HG02852 (cell line): ENCODE measurements at regions not wholly inside any gene's neighbourhood (a gene's known extent, or its start where the extent isn't known, plus 50 kb on each side); places are given as distances from the start of the nearest gene placed in this dataset.
A peak's percentile ranks its signal among the peaks of the same experiment; 100 is the strongest.
"Not testable (repeated sequence)": the region's sequence is repeated elsewhere in the genome, so short reads cannot be mapped to it uniquely, and the experiment has no call there.

Experiments
- ATAC-seq: cut with Tn5 transposase; IDR thresholded peaks from one replicate; pipeline ENCODE4 v1.9.1; 2021; ENCODE audit warnings: mild to moderate bottlenecking, moderate library complexity; ENCODE audit not compliant: unreplicated experiment

GRCh38 chr3:72174040-72174439, 389.1 kb upstream of the PROK2 start:
- ATAC-seq = no peak

- no peak for ATAC-seq
These were observed 387.0 kb upstream of the PROK2 start for GRCh38 chr3:72171946-72172345.

DNA sequence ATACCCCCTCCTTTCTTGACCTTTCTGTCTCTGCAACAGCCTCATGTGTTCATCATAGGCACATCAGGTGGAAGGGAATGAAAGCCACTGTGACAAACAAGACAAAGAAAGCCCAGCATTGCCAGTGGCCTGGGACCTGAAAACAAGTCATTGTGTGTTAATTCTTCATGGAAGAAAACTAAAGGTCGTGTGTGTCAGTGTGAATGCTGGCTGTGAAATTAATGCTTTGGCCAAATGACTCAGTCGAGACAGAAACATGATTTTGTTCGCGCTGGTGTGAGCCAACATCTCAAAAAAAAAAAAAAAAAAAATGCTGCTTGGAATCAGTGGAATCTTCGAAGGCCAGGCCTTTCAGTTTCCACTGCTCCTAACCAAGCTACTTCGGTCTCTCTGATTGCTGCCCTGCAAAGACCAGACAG, 386.5 kb upstream of the PROK2 start:
- ATAC-seq = no peak

- no peak for ATAC-seq
These were observed 384.9 kb upstream of the PROK2 start for GRCh38 chr3:72169561-72170472.

- no peak for ATAC-seq
These were observed 384.2 kb upstream of the PROK2 start for GRCh38 chr3:72169120-72169519.

GRCh38 chr3:72165808-72166207, 380.9 kb upstream of the PROK2 start:
- no peak for ATAC-seq

GRCh38 chr3:72165317-72165716, 380.4 kb upstream of the PROK2 start:
- ATAC-seq = no peak

GRCh38 chr3:72164635-72164978, 379.7 kb upstream of the PROK2 start:
- ATAC-seq = no peak

- peak; percentile 89 for ATAC-seq
These were observed 379.1 kb upstream of the PROK2 start for GRCh38 chr3:72163809-72164634.

DNA sequence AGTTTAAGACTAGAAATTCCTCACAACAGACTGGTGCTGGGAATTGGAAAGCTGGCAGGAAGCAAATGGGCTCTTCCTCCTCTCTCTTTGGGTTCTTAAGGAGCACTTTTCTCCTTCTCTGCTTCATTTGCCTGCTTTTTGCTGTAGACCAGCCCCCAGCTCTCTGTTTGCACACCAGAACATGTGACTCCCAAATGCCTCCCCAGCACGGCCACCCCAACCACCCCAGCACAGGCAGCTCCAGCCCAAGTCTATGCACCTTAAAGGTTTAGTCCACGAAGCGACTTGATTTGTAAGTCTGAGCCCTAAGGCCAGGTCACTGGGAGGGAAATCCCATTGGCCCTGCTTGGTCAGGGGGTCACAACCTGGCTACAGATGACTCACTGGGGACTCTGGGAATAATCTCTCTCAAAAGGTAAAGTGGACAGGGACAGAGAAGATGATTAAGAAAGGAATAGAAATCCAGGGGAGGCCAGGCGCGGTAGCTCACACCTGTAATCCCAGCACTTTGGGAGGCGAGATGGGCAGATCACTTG, 377.8 kb upstream of the PROK2 start:
- no peak for ATAC-seq

GRCh38 chr3:72161881-72162595, 377.1 kb upstream of the PROK2 start:
- ATAC-seq = no peak

DNA sequence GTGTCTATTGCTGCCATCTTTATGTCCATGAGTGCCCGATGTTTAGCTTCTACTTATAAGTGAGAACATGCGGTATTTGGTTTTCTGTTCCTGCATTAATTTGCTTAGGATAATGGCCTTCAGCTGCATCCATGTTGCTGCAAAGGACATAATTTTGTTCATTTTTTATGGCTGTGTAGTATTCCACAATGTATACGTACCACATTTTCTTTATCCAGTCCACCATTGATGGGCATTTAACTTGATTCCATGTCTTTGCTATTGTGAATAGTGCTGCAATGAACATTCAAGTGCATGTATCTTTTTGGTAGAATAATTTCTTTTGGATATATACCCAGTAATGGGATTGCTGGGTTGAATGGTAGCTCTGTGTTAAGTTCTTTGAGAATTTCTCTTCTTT, 376.3 kb upstream of the PROK2 start:
- ATAC-seq = not testable (repeated sequence)

GRCh38 chr3:72160351-72160750, 375.4 kb upstream of the PROK2 start:
- no peak for ATAC-seq

DNA sequence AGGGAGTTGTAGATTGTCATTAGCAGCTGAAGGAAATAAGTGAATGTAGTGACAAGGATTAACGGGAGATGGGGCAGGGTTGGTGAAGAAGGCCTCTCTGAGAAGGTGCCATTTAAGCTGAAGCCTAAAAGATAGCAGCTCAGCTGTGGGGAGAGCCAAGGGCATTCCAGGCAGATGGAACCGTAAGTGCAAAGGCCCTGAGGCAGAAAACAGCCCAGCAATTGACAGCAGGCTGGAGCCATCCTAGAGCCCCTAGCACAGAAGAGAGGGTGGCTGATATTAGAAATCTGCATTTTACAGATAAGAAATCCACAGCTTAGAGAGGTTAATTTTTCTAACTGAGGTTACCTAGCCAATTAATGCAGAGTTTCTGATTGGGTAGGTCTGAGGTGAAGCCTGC, 374.5 kb upstream of the PROK2 start:
- no peak for ATAC-seq

GRCh38 chr3:72158639-72159326, 373.8 kb upstream of the PROK2 start:
- no peak for ATAC-seq

GRCh38 chr3:72157748-72158638, 373.0 kb upstream of the PROK2 start:
- ATAC-seq = no peak

DNA sequence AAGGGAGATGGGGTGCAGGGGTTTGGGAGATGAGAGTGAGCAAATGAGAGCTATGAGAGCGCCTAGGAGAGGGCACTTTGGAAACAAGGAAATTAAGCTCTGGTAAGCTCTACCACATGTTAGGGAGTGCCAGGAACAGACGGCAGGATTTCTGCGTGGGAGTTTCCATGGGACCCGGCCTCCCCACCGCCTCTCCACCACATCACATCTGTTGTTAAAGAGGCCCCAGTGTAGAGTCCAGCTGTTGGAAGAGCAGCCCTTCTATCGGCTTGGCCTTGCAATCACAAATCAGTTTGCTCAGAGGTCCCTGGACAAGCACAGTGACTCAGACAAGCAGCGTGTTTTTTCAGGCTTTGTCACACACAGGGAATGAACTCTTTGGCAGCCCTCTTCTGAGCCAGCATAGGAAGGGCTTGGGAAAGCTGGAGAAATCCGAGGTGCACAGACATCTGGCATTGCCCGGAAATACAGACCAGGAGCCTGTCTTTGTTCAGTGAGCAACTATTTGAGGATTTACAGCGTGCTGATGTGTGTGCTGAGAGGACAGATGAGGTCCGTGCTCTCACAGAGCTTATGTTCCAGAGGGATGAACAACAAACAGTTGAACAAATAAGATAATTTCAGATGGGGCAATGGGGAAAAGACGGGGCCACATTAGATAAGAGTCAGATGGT, 370.6 kb upstream of the PROK2 start:
- ATAC-seq = no peak

DNA sequence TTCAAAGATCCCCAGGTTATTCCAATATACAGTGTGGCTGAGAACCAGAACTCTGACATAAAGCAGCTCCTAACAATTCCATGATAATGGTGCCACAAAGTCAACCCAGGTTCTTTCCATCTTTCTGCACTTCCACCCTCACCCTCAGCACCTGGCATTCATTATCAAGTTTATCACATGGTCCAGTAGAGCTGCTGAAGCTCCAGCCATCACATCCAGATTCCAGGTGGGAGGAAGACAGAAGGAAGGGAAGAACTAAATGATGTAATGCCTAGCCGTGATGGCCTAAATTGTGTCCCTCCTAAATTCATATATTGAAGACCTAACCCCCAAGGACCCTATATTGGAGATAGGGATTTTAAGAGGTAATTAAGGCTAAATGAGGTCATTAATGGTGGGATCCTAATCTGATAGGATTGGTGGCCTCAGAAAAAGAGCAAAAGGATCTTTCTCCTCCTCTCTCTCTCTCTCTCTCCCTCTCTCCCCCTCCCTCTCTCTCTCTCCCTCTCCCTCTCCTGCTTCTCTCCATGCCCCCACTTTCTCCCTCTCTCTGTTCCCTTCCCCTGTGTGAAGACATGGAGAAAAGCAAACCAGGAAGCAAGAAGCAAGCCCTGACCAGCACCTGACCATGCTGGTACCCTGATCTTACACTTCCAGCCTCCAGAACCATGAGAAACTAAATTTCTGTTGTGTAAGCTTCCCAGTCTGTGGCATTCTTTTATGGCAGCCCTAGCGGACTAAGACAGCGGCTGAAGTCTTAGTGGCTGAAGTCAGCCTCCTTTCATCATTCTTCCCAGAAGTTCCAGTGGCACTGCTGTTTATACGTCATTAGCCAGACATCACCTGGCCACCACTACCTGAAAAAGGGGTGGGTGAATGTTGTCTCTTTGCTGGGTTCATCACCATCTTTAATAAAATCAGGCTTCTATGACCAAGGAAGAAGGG, 369.7 kb upstream of the PROK2 start:
- ATAC-seq = no peak
